ENCODE measurements at regions not wholly inside any gene's neighbourhood (a gene's known extent, or its start where the extent isn't known, plus 50 kb on each side); places are given as distances from the start of the nearest gene placed in this dataset.

GRCh38 chr9:118940473-118940872 lies 428.8 kb downstream of the BRINP1 start:
- DNase-seq (ENCODE audit: low read depth in 3 of 3) = no peak

DNA sequence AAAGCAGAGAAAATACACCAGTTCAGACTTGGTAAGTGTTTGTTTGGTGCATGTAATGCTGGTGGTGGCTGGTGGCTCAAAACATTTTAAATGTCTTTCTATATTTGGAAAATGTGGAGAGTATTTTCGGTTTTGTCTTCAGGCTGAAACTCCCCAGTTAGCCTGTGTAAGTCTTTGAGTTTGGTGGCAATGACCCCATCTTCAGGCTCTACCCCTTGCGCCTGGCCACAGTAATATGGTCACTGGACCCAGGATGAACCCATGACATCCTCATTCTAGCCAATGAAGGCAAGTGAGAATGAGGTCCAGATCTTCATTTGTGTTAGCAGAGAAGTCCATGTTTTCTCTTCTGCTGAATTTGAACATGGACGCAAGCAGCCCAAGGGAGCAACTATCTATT lies 422.6 kb downstream of the BRINP1 start:
- no peak for DNase-seq (ENCODE audit: low read depth in 3 of 3)

- DNase-seq (ENCODE audit: low read depth in 3 of 3) = no peak
Measured at GRCh38 chr9:118954857-118955256, 414.4 kb downstream of the BRINP1 start.

DNA sequence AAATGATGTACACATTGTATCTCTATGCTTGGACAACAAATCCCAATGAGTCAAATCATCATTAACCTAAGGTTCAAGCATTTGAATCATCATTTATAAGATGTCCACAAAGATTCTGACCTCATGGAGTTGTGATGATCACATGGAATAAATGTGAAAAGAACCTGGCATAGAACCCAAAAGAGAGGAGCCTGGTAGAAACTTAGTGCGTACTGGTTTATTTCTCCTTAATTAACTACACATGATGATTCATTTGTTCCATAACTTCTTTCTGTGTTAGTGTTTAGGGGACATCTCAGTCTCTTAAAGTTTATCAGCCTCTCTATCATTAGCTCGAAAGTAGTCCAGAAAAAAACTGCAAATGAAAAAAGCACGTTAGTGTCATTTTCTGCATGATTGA lies 411.6 kb downstream of the BRINP1 start:
- DNase-seq (ENCODE audit: low read depth in 3 of 3) = no peak

GRCh38 chr9:118959366-118959765 lies 409.9 kb downstream of the BRINP1 start:
- DNase-seq (ENCODE audit: low read depth in 3 of 3) = no peak

- no peak for DNase-seq (ENCODE audit: low read depth in 3 of 3)
Measured at GRCh38 chr9:118961857-118962256, 407.4 kb downstream of the BRINP1 start.

- DNase-seq (ENCODE audit: low read depth in 3 of 3) = no peak
Measured at GRCh38 chr9:118962426-118962825, 406.8 kb downstream of the BRINP1 start.

DNA sequence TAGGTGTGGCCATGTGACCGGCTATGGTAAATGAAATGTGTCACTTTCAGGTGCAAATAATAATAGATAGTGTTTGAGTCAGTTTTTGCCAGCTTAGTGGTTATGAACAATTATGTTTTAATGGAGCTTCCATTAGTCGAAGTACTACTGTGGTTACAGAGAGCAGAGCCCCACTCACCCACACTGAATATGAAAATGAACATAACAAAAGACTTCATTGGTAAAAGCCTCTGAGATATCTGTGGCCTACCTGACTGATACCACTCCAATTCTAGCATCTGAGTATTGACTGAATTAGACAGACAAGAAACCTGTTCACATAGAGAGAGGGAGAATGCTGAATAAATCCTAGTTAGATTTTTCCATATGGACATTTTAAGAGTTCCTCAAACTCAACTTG lies 405.6 kb downstream of the BRINP1 start:
- no peak for DNase-seq (ENCODE audit: low read depth in 3 of 3)

- DNase-seq (ENCODE audit: low read depth in 3 of 3) = no peak
Measured at GRCh38 chr9:118967901-118968300, 401.3 kb downstream of the BRINP1 start.

DNA sequence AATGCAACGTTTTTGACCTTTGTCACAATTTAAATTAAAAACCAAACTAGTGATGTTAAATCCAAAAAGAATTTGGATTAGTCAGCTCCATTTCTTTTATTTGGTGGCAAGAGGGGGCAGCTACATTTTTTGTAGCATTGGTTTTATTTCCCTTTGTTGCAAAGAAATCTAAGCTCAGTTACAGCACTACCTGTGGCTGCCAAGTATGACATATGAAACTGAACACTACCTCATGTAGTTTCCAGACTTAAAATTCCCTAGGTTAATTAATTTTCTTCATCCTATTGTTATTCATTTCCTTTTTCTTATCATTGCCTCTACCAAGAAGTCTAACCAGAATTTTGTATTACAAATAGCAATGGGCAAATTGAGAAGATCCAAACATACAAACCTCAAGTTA lies 393.5 kb downstream of the BRINP1 start:
- DNase-seq (ENCODE audit: low read depth in 3 of 3) = no peak

- DNase-seq (ENCODE audit: low read depth in 3 of 3) = no peak
Measured at GRCh38 chr9:118976160-118976559, 393.1 kb downstream of the BRINP1 start.

GRCh38 chr9:118984607-118985006 lies 384.6 kb downstream of the BRINP1 start:
- DNase-seq (ENCODE audit: low read depth in 3 of 3) = no peak

- DNase-seq (ENCODE audit: low read depth in 3 of 3) = no peak
Measured at GRCh38 chr9:118985851-118986250, 383.4 kb downstream of the BRINP1 start.

GRCh38 chr9:118987167-118987566 lies 382.1 kb downstream of the BRINP1 start:
- no peak for DNase-seq (ENCODE audit: low read depth in 3 of 3)

DNA sequence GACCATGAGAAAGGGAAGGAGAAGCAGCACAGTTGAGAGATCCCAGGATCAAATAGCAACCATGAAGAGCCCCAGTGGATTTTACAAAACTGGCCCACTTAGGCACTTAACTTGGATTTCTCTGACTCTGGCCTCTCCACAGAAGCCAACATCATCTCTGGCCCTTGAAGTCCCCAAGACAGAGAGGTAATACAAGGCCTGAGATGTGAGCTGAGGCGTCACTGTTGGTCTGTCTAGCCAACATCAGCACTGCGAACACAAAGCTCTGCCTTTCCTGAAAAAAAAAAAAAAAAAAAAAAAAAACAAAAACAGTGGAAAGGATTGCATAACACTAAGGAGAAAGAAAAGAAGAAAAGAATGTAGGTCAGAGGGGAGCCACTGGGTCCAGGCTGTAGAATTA lies 378.3 kb downstream of the BRINP1 start:
- DNase-seq (ENCODE audit: low read depth in 3 of 3) = no peak

DNA sequence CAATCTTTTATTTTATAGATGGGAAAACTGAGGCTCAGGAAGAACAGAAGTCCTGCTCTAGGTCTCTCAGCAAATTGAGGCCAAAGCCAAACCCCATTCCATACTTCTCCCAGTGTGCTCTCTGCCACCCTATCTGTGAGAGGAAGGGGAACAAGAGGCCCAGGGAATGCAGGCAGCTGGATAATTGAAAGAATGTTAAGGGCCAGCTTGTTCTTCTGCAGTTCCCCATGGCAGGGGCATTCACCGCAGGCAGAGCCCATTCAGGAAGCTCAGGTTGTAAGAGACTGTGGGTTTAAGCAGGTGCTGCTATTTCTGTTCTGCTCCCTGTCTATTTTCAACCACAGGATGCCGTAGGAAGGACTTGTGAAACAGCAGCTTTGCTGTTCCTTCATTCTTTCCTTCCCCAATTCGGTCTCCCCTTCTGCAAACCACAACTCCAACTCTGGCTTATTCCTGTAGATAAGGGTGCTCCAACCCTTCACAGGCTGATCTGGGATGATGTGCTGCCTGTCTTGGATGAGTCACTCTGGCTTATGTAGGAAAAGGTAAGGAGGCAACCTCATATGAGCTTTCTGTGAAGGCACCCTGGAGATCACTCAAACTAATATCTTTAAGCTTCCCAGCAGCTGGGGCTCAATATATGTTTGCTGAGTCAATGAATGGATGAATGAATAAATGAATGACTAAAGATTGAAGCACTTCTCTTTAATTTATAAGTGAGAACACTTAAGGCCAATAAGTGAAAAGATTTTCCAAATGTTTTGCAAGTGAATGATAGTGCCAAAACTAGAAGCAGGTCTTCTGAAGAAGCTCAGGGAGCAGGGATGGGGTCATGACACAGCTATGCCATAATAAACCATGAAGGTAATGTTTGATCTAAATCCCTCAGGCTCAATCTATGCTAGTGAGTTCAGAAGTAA lies 377.6 kb downstream of the BRINP1 start:
- no peak for DNase-seq (ENCODE audit: low read depth in 3 of 3)

DNA sequence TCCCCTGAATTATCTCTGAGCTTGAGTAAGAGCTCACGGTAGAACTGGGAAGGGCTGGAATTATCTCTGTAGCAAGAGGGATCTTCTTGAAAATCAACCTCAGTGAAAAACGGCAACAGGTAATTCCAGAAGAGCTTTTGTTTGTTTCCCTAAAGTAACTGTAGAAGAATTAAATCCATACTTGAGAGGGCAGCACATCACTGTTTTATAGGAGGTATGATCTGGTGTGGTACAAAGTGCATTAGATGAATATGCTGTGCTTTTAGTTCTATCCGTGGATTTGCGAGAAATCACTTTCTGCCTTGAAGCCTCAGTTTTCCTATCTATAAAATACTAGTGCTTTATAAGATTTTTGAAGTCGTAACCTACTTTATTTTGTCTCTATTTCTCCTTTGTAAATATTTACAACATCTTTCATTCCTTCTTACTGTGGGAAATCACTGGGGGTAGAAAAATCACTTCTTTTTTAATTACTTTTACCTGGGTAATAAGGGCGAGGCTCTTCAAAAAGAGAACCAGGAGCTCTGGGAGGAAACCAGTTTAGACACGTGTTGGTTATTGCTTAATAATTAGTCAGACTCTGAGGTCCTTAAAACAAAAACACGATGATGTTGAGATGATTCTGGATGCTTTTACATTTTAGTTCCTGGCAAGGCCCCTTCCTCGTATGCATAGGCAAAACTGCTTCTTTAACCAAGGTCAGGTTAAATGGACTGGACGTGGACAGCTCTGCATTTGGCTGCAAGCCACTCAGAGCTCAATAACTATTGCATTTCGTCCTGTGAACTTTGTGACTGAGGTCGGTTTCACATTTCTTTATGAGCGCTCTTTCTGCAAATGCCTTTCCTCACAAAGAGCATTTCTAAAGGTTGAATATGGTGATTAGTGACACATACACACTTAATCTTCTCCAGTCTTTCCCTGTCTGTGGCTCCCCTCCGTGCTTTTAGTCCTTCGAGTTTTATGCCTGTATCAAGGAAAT lies 376.1 kb downstream of the BRINP1 start:
- no peak for DNase-seq (ENCODE audit: low read depth in 3 of 3)

GRCh38 chr9:118993965-118994364 lies 375.3 kb downstream of the BRINP1 start:
- no peak for DNase-seq (ENCODE audit: low read depth in 3 of 3)

DNA sequence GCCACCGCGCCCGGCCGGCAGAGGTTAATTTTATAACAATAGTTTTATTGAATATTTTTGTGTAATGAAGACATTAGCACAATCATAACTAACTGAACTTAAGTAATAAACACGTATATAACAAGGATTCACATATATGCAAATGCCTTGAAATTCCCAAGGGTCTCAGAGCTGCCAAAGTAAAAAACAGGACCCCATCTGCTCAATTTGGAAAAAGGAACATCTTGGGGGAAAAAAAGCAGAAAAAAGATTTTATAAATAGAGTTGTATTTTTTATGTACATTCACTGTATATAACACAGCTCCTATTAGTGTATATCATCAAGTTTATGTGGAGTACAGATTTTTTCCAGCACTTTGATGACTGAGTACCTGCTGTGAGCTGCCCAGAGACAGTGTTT lies 366.7 kb downstream of the BRINP1 start:
- no peak for DNase-seq (ENCODE audit: low read depth in 3 of 3)

- no peak for DNase-seq (ENCODE audit: low read depth in 3 of 3)
Measured at GRCh38 chr9:119003201-119003611, 366.0 kb downstream of the BRINP1 start.

DNA sequence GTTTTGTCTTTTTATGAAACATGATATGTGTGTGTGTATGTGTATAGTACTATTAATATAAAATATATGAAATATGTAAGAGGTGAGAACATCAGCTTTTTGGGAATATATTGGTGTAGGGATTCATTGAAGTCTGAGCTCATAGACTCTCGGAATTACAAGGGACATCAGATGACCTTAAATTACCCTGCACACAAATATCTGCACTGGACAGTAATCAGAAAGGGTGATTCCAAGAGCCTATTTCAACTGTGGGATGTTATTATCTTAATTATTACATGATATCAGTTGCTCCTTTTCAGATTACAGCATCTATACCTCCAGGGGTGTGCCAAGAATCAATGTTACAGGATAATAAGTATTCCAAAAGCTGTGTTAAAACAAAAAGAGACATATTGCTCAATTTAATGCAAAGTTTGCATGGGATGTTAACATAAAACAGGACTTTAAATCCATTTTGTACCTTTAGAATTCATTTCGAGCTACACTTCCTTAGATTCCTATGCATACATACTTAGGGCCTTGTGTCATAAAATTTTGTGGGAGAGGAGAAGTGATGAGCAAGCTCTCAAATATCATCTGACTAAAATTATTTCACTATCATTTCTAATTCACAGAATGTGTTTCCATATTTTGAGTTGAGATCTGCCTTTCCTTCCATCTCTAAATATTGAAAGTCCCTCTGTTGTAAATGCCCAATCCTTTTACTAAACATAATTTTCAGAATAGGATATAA lies 365.2 kb downstream of the BRINP1 start:
- DNase-seq (ENCODE audit: low read depth in 3 of 3) = no peak

DNA sequence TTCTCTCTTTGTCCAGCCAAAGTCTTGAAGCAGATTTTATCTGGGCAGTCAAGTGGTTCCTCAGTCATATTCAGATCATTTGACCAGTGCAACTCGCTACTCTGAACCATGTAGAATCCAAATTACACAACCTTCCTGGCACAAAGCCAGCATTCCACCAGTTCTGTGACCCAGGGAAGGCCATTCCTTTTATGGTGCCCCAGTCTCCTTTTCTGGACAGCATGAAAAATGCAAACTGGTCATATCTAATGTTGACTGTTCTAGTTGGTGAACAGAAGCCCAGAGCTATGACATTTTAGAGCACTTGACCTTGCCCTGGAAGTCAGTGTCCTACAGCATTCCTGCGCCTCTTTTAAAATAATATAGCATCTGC lies 364.6 kb downstream of the BRINP1 start:
- DNase-seq (ENCODE audit: low read depth in 3 of 3) = no peak
